Right lobe of liver (tissue), 6 donors: ENCODE measurements at regions not wholly inside any gene's neighbourhood (a gene's known extent, or its start where the extent isn't known, plus 50 kb on each side); places are given as distances from the start of the nearest gene placed in this dataset.

Experiments used
- ATAC-seq, 4 donors: fragments of 200-7000 bp; cut with Tn5 transposase; one replicate each; pipeline ENCODE4 v1.9.1; 2020; ENCODE audit warnings: mild to moderate bottlenecking in 4 of 4, moderate library complexity in 4 of 4
- DNase-seq, 3 donors: peaks; one replicate each; pipeline ENCODE4 v3.0.0-alpha.2; 2020
- H3K27ac ChIP-seq, 3 donors: fragments of 200-600 bp; one replicate each; pipeline ENCODE4 v1.8.0; 2022
- H3K27me3 ChIP-seq, 2 donors: fragments of 200-600 bp; one replicate each; pipeline ENCODE4 v1.8.0; 2022
- H3K36me3 ChIP-seq, 4 donors: fragments of 200-600 bp; sonication (generic) in 1 of 4; one replicate each; pipeline versions ENCODE4 v1.5.1 to v1.8.0; 2017 to 2022; ENCODE audit warnings: control low read depth in 1 of 4
- H3K4me1 ChIP-seq, 4 donors: fragments of 200-600 bp; sonication (generic) in 1 of 4; one replicate each; pipeline versions ENCODE4 v1.5.1 to v1.8.0; 2017 to 2022; ENCODE audit warnings: control low read depth in 1 of 4
- H3K4me3 ChIP-seq, 3 donors: fragments of 200-600 bp; one replicate each; pipeline ENCODE4 v1.8.0; 2022
- H3K9me3 ChIP-seq, 4 donors: fragments of 200-600 bp; sonication (generic) in 1 of 4; one replicate each; pipeline versions ENCODE4 v1.5.1 to v1.8.0; 2017 to 2022; ENCODE audit warnings: control low read depth in 1 of 4
- POLR2A ChIP-seq: fragments of 450-650 bp; IDR thresholded peaks from one replicate; pipeline ENCODE4 v1.6.1; 2017; ENCODE audit warnings: antibody characterized with exemption, mild to moderate bottlenecking
- WGBS: methylation state at CpG from one replicate; pipeline ENCODE4 v1.1.6; 2018; ENCODE audit warnings: low coverage, low lambda C conversion rate; ENCODE audit not compliant: insufficient coverage; ENCODE audit errors: missing lambda C conversion rate; 5-methylcytosine and 5-hydroxymethylcytosine counted together
- intact Hi-C, 2 donors: fragments of 100-400 bp; cut with DNase I; formaldehyde crosslinking; loops; one replicate each; pipeline versions ENCODE4 v1.11.2 to v1.14.1; 2022
- TF ChIP-seq, protein P1 (sequence below), 4 donors: fragments of 200-600 bp in 3 of 4; fragments of 450-650 bp in 1 of 4; IDR thresholded peaks; one replicate each; pipeline versions ENCODE4 v1.5.1 to v1.8.0; 2016 to 2022; ENCODE audit warnings: antibody characterized with exemption in 4 of 4, mild to moderate bottlenecking in 2 of 4
- donor health status: DM: no; HTN: yes; CAD: no.
- donor health status: DM: no; HTN: no; CAD: no.
- donor health status: DM: no; HTN: no; CAD: no.
- donor health status: DM: no; HTN: yes; CAD: no.
- donor health status: DM: no; HTN: yes; CAD: no.

DNA sequence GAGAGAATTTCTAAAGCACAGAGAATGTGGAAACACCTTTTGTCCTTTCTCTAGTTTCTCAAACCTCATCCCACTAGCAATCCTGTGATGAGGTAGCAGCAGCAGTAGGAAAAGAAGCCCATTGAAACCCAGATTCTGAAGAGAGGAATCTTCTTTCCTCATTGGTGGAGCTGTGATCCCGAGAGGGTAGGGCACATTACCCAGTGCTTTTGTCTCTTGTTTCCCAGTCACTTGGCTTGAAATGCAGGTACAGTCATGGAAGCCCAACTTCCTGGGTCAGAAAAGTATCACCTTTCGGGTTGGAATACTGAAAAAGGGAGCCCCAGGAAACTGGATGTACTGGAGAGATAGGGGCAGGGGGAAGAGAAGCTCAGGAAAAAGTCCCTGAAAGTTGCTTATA, 417.4 kb downstream of the TBC1D32 start:
- H3K36me3 ChIP-seq: no peaks in the 10 kb centered on the region
- H3K27me3 ChIP-seq: no peaks in the 10 kb centered on the region
- no peak overlapping the region for H3K27ac ChIP-seq
- 51% methylated on average over 2 of the region's 2 CpGs for WGBS
- no peaks in the 10 kb centered on the region for H3K4me1 ChIP-seq
- TF ChIP-seq POLR2A: no peak
- TF ChIP-seq, protein P1, sequence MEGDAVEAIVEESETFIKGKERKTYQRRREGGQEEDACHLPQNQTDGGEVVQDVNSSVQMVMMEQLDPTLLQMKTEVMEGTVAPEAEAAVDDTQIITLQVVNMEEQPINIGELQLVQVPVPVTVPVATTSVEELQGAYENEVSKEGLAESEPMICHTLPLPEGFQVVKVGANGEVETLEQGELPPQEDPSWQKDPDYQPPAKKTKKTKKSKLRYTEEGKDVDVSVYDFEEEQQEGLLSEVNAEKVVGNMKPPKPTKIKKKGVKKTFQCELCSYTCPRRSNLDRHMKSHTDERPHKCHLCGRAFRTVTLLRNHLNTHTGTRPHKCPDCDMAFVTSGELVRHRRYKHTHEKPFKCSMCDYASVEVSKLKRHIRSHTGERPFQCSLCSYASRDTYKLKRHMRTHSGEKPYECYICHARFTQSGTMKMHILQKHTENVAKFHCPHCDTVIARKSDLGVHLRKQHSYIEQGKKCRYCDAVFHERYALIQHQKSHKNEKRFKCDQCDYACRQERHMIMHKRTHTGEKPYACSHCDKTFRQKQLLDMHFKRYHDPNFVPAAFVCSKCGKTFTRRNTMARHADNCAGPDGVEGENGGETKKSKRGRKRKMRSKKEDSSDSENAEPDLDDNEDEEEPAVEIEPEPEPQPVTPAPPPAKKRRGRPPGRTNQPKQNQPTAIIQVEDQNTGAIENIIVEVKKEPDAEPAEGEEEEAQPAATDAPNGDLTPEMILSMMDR (IDR thresholded peaks at IDR 0.05): no peak
- H3K9me3 ChIP-seq: no peaks in the 10 kb centered on the region
- no peak for DNase-seq
- intact Hi-C loops: no loop called here
- H3K4me3 ChIP-seq: no peak overlapping the region
- no peak for ATAC-seq

DNA sequence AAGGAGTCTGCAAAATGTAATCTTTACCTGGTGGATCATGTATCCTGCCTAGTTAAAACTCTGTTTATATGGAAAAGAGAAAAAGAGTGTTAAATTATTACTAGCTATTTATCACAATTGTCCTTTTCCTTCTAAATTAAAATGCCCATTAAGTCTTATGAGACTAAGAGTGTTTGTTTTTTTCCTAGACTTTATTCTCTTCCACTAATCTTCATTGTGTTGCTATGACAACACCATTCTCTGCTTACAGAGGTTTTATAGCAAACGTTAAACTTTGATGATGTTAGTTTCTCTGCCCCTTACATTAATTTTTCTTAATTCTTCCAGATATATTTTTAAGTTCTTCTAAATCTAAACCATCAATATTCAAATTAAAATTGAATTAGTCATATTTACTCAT, 420.8 kb downstream of the TBC1D32 start:
- 25% methylated on average over 1 of the region's 1 CpG for WGBS
- H3K27me3 ChIP-seq: no peaks in the 10 kb centered on the region
- no peak for ATAC-seq
- no peak overlapping the region for H3K4me3 ChIP-seq
- TF ChIP-seq, protein P1 (IDR thresholded peaks at IDR 0.05): no peak
- no peak for TF ChIP-seq POLR2A
- H3K4me1 ChIP-seq: no peaks in the 10 kb centered on the region
- no peak overlapping the region for H3K27ac ChIP-seq
- intact Hi-C loops: no loop called here
- H3K9me3 ChIP-seq: no peaks in the 10 kb centered on the region
- no peaks in the 10 kb centered on the region for H3K36me3 ChIP-seq
- no peak for DNase-seq

GRCh38 chr6:120908767-120909166, 425.5 kb downstream of the TBC1D32 start:
- WGBS: 67% methylated on average over 5 of the region's 5 CpGs
- Histone ChIP-seq H3K27me3 (no peaks in the 10 kb centered on the region), H3K9me3 (no peaks in the 10 kb centered on the region), H3K4me1 (no peaks in the 10 kb centered on the region), H3K27ac (no peak overlapping the region), H3K4me3 (no peak overlapping the region), H3K36me3 (no peaks in the 10 kb centered on the region)
- TF ChIP-seq, protein P1 (IDR thresholded peaks at IDR 0.05): no peak
- TF ChIP-seq POLR2A: no peak
- ATAC-seq (no peak), DNase-seq (no peak)
- intact Hi-C loops: no loop called here

DNA sequence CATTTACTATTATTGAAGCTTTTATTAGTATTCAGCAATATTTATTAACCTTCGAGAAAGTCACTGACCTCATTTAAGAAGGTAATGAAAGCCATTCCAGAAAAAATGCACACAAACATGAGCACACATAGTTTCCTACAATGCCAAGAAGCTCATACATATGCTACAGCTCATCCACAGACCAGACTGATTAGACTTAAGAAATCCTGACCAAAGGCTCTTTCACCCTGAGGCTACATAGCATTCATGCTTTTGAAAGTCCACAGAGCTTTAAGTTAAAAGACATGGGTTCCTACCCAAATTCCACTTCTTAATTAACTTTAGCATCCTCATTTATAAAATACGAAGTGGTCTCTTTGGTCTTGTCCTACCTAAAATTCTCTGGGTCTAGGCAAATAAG, 430.4 kb downstream of the TBC1D32 start:
- Histone ChIP-seq H3K36me3 (no peaks in the 10 kb centered on the region), H3K27ac (no peak overlapping the region), H3K9me3 (no peaks in the 10 kb centered on the region), H3K4me3 (no peak overlapping the region), H3K27me3 (no peaks in the 10 kb centered on the region), H3K4me1 (no peaks in the 10 kb centered on the region)
- no peak for TF ChIP-seq POLR2A
- TF ChIP-seq, protein P1 (IDR thresholded peaks at IDR 0.05): no peak
- intact Hi-C loops: no loop called here
- ATAC-seq (no peak), DNase-seq (no peak)
- 44% methylated on average over 2 of the region's 2 CpGs for WGBS

DNA sequence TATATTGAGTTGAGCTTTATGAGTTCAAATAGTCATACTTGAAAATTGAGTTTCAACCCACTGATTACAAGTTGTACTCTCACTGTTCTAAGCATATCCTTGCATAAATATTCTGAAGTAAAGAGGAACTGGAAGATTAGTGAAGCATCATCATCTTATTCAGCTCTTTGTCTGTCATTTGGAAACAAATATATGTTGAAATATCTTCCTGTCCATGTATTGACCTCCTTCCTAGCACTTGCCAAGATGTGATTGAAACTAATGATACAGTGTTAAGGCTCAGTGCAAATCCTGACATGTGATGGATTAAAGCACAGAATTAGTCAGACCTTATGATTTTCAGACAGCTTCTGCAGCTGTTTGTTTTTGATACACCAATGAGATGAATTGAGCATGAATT, 434.3 kb downstream of the TBC1D32 start:
- H3K36me3 ChIP-seq: no peaks in the 10 kb centered on the region
- no peaks in the 10 kb centered on the region for H3K27me3 ChIP-seq
- TF ChIP-seq, protein P1 (IDR thresholded peaks at IDR 0.05): no peak
- no peak for TF ChIP-seq POLR2A
- H3K4me3 ChIP-seq: no peak overlapping the region
- ATAC-seq (no peak), DNase-seq (no peak)
- H3K27ac ChIP-seq: no peak overlapping the region
- H3K4me1 ChIP-seq: no peaks in the 10 kb centered on the region
- intact Hi-C loops: no loop called here
- no peaks in the 10 kb centered on the region for H3K9me3 ChIP-seq
